Stimulated activated naive CD8-positive, alpha-beta T cell treated with anti-CD3 and anti-CD28 coated beads, Interleukin-15, amount 100 ng/mL, for 72 hours (primary cell): ENCODE measurements at regions not wholly inside any gene's neighbourhood (a gene's known extent, or its start where the extent isn't known, plus 50 kb on each side); places are given as distances from the start of the nearest gene placed in this dataset.
A peak's percentile ranks its signal among the peaks of the same experiment; 100 is the strongest.

Source experiments
- ATAC-seq: fragments of 150-1000 bp; cut with Tn5 transposase; 2 replicates; pipeline ENCODE4 v1.10.0; 2021; ENCODE audit warnings: mild to moderate bottlenecking, moderate library complexity
- DNase-seq, 2 donors: peaks; one replicate each; pipeline ENCODE4 v3.0.0; 2021 to 2022
- H3K27ac Mint-ChIP-seq, 2 donors: one replicate each; pipeline ENCODE4 v1.8.0; 2022; ENCODE audit warnings: mild to moderate bottlenecking in 2 of 2, mixed read lengths in 2 of 2, moderate library complexity in 2 of 2
- H3K27me3 Mint-ChIP-seq: one replicate; pipeline ENCODE4 v1.8.0; 2022; ENCODE audit warnings: mixed read lengths
- H3K4me1 Mint-ChIP-seq: one replicate; pipeline ENCODE4 v1.8.0; 2022; ENCODE audit warnings: mild to moderate bottlenecking, mixed read lengths
- H3K4me3 Mint-ChIP-seq, 2 donors: one replicate each; pipeline ENCODE4 v1.8.0; 2022; ENCODE audit warnings: mild to moderate bottlenecking in 2 of 2, mixed read lengths in 2 of 2, moderate library complexity in 1 of 2
- H3K9me3 Mint-ChIP-seq, 2 donors: one replicate each; pipeline ENCODE4 v1.8.0; 2022; ENCODE audit warnings: mixed read lengths in 2 of 2

DNA sequence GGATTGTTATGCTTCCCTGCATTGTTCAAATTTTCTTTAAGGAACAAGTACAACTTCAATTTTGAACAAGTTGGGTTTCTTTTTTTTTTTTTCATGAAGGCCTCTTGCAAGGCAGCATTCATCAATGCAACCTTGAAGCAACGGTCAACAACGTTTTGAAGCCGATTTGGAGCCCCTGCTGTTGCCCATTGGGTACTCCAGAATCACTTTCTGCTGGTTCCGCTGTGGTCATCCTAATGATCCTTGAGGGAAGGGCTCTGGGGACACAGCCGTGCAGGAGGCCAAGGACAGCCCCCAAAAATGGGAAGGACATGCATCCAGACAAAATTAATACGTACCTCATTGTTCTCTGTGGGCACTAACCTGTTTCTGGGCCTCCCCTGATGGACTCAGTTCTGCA lies 84.6 kb upstream of the MGMT start:
- DNase-seq (no peak), ATAC-seq (no peak)
- Mint-ChIP-seq H3K4me1 (no peaks in the 10 kb centered on the region), H3K27ac (no peak overlapping the region), H3K4me3 (no peak overlapping the region), H3K9me3 (no peaks in the 10 kb centered on the region), H3K27me3 (no peaks in the 10 kb centered on the region)

DNA sequence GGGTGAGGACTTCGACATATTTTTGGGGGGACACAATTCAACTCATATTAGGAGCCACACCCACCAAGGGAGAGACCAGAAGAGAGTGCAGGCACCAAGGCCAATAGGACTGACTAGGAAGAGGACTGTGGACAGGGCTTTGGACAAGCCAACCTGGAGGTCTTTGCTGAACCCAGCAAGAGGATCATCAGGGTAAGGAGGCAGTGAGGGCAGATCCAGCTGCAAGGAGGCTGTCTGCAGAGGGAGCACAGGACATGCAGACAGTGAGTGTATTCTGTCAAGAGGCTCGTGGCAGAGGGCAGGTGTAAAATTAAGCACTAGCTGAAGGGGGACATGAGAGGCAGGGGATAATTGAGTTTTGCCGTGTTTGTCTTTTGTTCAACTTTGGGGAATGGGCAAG lies 83.4 kb upstream of the MGMT start:
- Mint-ChIP-seq H3K27me3 (no peaks in the 10 kb centered on the region), H3K4me1 (no peaks in the 10 kb centered on the region), H3K27ac (no peak overlapping the region), H3K4me3 (no peak overlapping the region), H3K9me3 (no peaks in the 10 kb centered on the region)
- ATAC-seq (no peak), DNase-seq (no peak)

DNA sequence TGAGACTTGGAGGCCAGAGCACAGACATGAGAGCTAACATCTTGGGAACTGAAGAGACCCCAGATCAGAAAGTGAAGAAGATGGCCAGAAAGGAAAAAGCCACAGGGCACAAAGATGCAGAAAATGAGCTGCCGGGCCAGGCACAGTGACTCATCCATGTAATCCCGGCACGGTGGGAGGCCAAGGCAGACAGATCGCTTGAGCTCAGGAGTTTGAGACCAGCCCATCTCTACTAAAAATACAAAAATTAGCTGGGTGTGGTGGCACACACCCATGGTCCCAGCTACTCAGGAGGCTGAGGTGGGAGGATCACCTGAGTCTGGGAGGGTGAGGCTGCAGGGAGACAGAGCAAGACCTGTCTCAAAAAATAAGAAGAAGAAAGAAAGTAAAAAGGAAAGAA lies 81.4 kb upstream of the MGMT start:
- Mint-ChIP-seq H3K27ac (peak overlapping the region in 1 of 2 donors; percentile 76), H3K9me3 (no peaks in the 10 kb centered on the region), H3K4me3 (no peak overlapping the region), H3K4me1 (no peaks in the 10 kb centered on the region), H3K27me3 (peaks cover 7% of the 10 kb centered on the region)
- ATAC-seq (no peak), DNase-seq (no peak)

DNA sequence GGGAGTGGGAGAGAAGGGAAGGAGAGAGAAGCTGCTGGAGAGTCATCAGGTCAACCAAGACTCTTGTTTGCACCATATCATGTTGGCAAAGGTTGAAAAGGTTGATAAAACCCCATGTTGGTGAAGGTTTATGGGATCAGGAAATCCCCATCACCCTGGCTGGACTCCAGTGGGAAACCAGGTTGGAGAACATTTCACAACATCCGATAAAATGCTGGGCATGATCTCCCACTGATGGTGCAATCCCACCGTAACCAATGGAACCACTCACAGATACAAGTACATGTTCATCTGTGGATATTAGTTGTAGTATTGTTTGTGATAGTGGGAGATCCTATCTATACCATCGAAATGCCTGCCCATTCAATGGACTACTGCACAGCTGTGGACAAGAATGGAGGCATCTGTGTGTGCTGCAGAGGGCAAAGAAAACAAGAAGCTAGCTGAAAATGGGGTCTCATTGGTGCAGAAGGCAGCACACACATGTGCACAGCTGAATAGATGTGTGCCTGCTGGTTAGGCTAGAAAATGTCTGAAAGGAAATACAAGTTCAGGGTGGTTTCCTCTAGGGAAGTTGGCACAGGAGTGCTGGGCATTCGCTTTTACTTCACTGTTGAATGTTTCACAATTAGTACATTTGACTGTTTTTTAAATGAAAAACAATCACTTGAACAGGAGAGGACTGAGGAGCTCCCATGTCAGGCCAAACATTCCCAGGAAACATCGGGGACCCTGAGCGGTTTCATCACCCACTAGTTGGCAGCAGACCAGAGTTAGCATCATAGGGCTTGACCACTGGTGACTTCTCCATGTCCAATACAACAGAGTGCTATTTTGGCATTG lies 80.4 kb upstream of the MGMT start:
- Mint-ChIP-seq H3K27ac (no peak overlapping the region), H3K4me3 (no peak overlapping the region), H3K27me3 (peaks cover 7% of the 10 kb centered on the region), H3K9me3 (no peaks in the 10 kb centered on the region), H3K4me1 (no peaks in the 10 kb centered on the region)
- ATAC-seq: no peak
- no peak for DNase-seq

DNA sequence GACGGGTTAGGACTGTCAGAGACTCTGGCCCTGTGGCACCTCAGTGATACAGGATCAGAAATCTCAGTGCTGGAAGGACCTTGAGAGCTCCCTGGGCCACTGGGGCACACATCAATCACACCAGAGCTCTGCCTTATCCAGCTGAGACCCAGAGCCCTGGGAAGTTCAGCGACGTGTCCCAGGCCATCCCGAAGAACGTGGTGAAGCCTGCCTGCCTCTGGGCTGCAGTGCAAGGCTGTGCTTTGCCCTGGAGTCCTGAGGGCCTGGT lies 79.8 kb upstream of the MGMT start:
- no peaks in the 10 kb centered on the region for H3K4me1 Mint-ChIP-seq
- no peak overlapping the region for H3K27ac Mint-ChIP-seq
- no peak for ATAC-seq
- no peaks in the 10 kb centered on the region for H3K9me3 Mint-ChIP-seq
- DNase-seq: no peak
- H3K4me3 Mint-ChIP-seq: no peak overlapping the region
- peaks cover 7% of the 10 kb centered on the region for H3K27me3 Mint-ChIP-seq

DNA sequence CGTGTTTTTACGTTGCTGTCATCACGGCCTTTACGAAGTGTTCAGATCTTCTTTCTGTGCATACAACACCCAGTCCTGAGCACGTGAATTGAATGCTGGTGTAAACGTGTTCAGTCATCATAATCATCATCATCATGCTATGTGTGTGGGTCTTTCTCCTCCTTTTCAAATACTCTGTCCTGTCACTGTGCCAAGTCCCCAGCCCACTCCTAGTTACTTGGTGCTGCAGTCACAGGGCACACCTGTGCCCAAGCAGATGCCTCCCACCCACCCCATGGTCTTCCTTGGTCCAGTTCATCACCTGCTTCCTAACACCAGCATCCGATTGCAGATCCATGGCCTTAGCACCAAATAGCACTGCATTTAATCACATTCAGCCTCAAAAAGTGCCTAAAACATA lies 78.6 kb upstream of the MGMT start:
- Mint-ChIP-seq H3K4me1 (no peaks in the 10 kb centered on the region), H3K9me3 (no peaks in the 10 kb centered on the region), H3K27me3 (peaks cover 11% of the 10 kb centered on the region), H3K4me3 (no peak overlapping the region), H3K27ac (no peak overlapping the region)
- ATAC-seq (no peak), DNase-seq (no peak)

DNA sequence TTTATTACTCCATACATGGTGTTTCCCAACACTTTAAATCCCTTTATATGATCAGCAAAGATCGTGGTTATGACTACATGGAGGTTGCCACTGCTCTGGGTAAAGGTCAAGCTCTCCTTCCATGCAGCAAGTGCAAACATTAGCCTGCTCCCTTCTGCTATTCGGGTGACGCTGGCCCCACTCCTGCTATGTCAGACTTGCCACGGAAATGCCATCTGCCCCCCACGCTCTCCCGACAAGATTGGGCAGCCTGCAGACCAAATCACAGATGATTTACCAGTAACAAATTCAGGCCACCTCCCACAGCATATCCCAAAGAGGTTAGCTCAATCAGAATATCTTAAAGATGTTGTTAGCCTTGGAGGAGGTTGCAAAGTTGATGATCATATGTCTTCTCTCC lies 77.8 kb upstream of the MGMT start:
- H3K27ac Mint-ChIP-seq: no peak overlapping the region
- peaks cover 14% of the 10 kb centered on the region for H3K27me3 Mint-ChIP-seq
- no peaks in the 10 kb centered on the region for H3K9me3 Mint-ChIP-seq
- ATAC-seq (no peak), DNase-seq (no peak)
- no peaks in the 10 kb centered on the region for H3K4me1 Mint-ChIP-seq
- no peak overlapping the region for H3K4me3 Mint-ChIP-seq

DNA sequence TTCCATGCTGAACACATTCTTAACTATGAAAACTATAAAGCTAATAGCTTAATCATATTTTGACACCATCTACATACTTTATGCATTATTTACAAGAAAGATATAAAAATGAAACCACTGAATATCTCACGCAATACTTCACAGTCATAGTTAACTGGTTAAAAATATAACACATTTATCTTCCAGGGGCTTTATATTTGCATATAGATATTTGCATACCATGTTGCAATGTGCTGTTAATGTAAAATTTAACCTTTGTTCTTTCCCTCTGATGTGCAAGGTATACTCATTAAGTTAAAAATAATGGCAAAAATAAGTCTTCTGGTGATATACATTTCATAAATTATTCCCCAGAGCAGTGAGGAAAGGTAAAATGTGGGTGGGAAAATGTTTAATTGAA lies 76.9 kb upstream of the MGMT start:
- DNase-seq (no peak), ATAC-seq (no peak)
- H3K9me3 Mint-ChIP-seq: no peaks in the 10 kb centered on the region
- H3K27me3 Mint-ChIP-seq: peaks cover 14% of the 10 kb centered on the region
- no peak overlapping the region for H3K4me3 Mint-ChIP-seq
- H3K27ac Mint-ChIP-seq: no peak overlapping the region
- no peaks in the 10 kb centered on the region for H3K4me1 Mint-ChIP-seq

DNA sequence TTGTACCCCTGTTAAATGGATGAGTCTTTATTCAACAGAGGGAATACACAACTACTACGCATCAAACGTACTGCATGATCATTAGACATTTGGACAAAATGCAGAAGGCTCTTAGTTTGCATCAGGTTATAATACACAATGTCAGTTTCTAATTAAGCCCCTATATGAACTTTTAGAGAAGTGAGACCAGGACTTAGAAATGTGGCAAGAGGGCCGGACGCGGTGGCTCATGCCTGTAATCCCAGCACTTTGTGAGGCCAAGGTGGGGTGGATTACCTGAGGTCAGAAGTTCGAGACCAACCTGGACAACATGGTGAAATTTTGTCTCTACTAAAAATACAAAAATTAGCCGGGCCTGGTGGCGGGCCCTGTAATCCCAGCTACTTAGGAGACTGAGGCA lies 76.3 kb upstream of the MGMT start:
- ATAC-seq: no peak
- no peak overlapping the region for H3K27ac Mint-ChIP-seq
- no peaks in the 10 kb centered on the region for H3K4me1 Mint-ChIP-seq
- H3K27me3 Mint-ChIP-seq: peaks cover 14% of the 10 kb centered on the region
- no peak for DNase-seq
- H3K4me3 Mint-ChIP-seq: no peak overlapping the region
- H3K9me3 Mint-ChIP-seq: no peaks in the 10 kb centered on the region

DNA sequence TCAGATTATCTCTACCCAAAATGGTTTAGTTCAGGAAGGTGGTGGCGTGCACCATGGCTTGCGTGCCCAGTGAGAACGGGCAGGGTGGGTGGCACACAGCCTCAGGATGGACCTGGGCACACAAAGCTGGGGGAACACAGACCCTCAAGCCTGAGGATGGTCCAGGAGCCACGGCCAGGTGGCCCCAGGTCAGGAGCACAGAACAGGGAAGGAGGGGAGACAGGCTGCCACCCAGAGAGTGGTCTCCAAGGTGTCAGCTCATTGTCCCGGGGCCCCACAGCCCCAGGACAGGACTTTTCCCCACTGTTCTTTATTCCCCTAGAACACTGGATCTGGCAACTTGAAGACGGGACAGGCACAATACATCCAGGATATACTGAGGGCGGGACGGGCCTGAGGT lies 75.6 kb upstream of the MGMT start:
- no peaks in the 10 kb centered on the region for H3K4me1 Mint-ChIP-seq
- H3K4me3 Mint-ChIP-seq: no peak overlapping the region
- ATAC-seq (no peak), DNase-seq (no peak)
- H3K27me3 Mint-ChIP-seq: peaks cover 14% of the 10 kb centered on the region
- H3K9me3 Mint-ChIP-seq: no peaks in the 10 kb centered on the region
- H3K27ac Mint-ChIP-seq: no peak overlapping the region

DNA sequence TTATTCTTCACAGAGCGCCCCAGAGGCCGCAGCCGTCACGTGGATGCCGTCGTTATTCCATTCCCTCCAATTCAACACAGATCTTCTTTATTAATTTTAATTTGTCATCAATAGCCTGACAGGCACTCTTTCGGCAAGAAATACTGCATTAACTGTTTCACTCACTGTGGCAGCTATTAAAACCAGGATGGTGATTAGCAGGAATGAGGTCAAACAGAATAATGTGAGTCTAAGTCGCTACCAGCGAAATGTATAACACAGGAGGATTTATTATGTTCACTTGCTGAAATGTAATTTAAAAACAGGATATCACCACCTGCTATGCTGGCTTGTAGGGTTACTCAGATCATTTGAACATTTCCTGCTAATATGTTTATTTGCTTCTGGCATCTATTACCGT lies 74.2 kb upstream of the MGMT start:
- Mint-ChIP-seq H3K27ac (no peak overlapping the region), H3K27me3 (peaks cover 14% of the 10 kb centered on the region), H3K4me3 (no peak overlapping the region), H3K9me3 (no peaks in the 10 kb centered on the region), H3K4me1 (no peaks in the 10 kb centered on the region)
- ATAC-seq: no peak
- DNase-seq: no peak

DNA sequence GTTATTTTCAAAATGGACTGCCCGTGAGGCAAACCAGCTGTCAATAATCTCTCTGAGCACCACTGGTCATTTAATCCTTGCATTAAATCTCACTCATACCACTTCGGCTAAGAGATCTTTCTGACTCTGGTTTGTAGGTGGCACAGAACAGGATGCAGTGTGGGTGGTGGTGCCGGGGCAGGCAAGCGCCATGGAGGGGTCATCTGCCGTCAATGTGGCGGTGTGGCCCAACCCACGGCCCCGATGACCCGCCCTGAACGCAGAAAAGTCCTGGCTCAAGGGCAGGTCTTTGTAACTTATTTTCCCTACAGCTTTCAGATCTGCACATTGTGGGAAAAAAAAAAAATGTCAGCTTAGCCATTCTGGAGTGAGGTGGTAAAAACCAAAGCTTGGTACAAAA lies 73.2 kb upstream of the MGMT start:
- Mint-ChIP-seq H3K27me3 (peaks cover 14% of the 10 kb centered on the region), H3K4me3 (no peak overlapping the region)

DNA sequence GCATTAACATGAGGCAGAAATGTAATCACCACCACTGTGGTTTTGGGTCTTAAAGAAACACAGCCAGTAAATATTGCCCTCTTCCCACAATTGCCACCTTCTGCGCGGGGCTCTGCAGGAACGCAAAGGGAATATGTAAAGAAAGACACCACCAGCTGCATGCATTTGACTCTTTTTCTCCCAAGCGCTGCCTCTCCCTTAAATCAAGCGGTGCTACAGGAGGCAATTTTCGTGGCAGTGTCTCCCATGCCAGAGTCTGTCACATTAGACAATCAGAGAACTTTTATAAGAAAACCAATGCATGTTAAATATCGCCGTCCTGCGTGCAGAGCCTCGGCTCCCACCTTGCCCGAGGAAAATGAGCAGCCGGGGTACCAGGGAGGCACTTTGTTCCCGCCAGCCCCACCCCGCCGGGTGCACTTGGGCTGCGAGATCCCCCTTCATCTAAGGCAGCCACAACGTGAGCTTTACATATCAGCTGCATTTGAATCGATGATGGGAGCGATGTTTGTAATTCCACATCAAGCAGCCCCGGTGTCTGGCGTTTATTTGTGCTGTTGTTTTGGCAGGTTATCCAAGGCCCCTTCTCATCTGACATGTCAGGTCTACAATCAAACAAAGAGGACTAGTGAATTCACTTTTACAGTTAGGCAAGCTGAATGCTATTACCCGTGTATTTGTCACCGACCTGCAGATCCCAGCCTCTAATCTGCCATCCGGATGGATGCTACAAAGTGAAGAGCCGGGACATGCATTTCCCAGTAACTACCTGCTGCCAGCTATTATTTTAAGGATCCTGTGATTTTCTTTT lies 72.3 kb upstream of the MGMT start:
- H3K9me3 Mint-ChIP-seq: no peaks in the 10 kb centered on the region
- no peaks in the 10 kb centered on the region for H3K4me1 Mint-ChIP-seq
- ATAC-seq (no peak), DNase-seq (no peak)
- no peak overlapping the region for H3K4me3 Mint-ChIP-seq
- H3K27ac Mint-ChIP-seq: no peak overlapping the region
- peaks cover 7% of the 10 kb centered on the region for H3K27me3 Mint-ChIP-seq

More for the DNA sequence above, 73.2 kb upstream of the MGMT start:
- Mint-ChIP-seq H3K27ac (no peak overlapping the region), H3K9me3 (no peaks in the 10 kb centered on the region), H3K4me1 (no peaks in the 10 kb centered on the region)
- no peak for DNase-seq
- no peak for ATAC-seq

DNA sequence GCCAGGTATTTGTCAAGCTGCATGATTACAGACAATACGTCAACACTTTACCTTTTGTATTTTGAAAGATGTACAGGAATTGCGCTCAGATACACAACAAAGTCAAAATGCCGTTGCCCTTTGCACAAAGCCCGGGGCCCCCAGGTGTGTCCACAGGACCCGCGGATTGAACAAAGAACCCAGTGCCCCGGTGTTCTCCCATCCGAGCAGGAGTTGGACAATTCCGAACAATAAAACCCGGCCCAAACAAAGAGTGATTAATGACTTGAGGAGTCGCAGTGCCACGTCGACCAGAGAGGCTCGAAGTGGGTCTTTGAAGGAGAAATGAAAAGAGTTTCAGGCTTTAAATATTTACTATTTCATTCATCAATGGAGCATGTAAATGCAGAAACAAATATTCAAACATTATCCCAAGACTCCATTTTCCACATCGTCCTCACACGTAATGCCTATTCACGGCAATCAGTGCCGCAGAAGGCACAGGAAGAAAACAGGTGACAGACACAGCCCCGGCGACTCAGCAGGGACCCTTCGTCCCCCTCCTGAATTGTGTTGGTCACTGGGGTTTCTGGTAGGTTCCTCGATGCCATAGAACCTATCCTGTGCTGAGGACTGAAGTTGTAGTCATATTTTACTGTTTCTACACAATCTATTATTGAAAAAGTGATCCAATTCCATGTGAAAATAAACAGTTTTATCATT lies 70.9 kb upstream of the MGMT start:
- no peaks in the 10 kb centered on the region for H3K4me1 Mint-ChIP-seq
- no peaks in the 10 kb centered on the region for H3K9me3 Mint-ChIP-seq
- DNase-seq (no peak), ATAC-seq (no peak)
- no peak overlapping the region for H3K27ac Mint-ChIP-seq
- no peak overlapping the region for H3K4me3 Mint-ChIP-seq
- H3K27me3 Mint-ChIP-seq: peaks cover 7% of the 10 kb centered on the region

DNA sequence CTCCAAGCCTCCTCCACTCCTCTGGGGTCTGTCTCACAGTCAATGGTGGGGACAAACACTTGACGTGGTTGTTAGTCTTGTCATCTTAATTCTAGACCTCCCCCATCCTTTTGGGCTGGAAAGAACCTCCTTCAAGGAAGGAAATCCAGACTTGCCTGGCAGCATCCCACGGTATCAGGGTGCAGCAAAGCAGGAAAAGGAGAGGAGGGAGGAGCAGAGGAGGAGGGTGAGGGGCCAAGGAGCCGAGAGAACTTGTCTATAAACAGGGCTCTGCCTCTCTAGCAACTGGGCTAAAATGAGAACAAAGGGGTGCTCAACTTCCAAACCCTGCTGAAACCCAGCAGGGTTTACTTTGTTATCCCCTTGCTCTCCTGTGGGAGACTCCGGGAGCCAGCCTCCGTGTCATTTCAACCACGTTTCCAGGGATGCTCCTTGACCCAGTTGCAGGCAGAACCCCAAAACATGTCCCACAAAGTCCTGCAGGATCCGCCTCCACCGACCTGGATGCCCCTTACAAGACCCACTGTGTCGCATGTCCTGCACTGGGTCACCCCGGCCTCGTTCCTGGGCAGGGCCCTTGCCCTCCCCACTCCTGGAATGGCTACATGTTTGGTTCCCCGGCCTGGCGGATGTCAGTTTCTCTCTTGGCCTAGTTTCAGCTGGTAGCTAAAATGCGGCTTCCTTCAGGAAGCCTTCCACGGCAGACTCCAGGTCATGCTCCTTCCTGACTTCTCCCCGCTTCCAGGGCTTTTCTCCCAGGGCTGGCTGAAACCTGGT lies 69.7 kb upstream of the MGMT start:
- Mint-ChIP-seq H3K4me3 (no peak overlapping the region), H3K9me3 (no peaks in the 10 kb centered on the region), H3K27me3 (peaks cover 7% of the 10 kb centered on the region), H3K4me1 (no peaks in the 10 kb centered on the region), H3K27ac (no peak overlapping the region)
- ATAC-seq (no peak), DNase-seq (no peak)
